Activated naive CD8-positive, alpha-beta T cell treated with anti-CD3 and anti-CD28 coated beads, Interleukin-2, amount 50 U/mL, for 16 hours (primary cell): ENCODE measurements at regions not wholly inside any gene's neighbourhood (a gene's known extent, or its start where the extent isn't known, plus 50 kb on each side); places are given as distances from the start of the nearest gene placed in this dataset.

Experiments
- DNase-seq: peaks from one replicate; pipeline ENCODE4 v3.0.0-alpha.2; 2020; ENCODE audit warnings: low read depth, low spot score

- DNase-seq, result no peak
Observed at GRCh38 chr2:37471994-37472393, 127.6 kb downstream of the QPCT start.

GRCh38 chr2:37472959-37473358 lies 128.5 kb downstream of the QPCT start:
- DNase-seq, result no peak

- DNase-seq, result no peak
Observed at GRCh38 chr2:37476411-37476810, 132.0 kb downstream of the QPCT start.

DNA sequence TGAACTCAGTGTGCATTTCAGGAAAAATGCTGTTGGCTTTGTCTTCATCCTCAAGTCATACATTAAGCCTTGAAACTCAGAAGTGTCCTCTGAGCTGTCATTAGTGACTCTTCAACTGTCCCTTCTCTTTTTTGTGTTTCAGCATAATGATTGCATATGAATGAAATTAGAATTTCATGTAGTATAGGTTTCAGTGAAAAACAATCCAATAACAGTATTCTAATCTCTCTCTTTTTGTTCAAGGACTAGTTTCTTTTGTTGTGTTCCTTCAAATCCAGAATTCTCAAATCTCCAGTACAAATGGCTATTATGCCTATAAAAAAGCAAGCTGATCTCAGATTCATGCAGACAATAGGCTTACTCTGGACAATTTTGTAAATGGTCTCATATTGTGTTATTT lies 133.5 kb downstream of the QPCT start:
- no peak for DNase-seq

- no peak for DNase-seq
Observed at GRCh38 chr2:37481244-37481643, 136.8 kb downstream of the QPCT start.

GRCh38 chr2:37489041-37489456 lies 144.6 kb downstream of the QPCT start:
- no peak for DNase-seq

DNA sequence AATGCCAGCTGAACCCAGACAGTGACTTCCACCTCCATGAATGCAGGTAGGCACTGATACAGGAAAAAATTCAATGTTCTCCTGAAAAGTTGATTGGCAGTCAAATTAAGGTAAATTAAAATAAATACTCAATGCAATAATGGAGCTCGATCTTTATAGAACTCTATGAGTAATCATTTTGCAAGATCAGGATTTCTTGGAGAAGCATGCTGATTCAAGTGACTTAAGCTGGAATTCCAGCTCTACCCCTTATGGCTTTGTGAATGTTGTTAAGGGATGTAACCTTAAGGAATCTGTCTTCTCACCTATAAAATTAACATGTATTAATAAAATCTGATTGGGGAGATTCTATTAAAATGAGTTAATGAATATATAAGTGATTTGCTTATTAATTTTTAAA lies 145.1 kb downstream of the QPCT start:
- DNase-seq, result no peak

- DNase-seq, result no peak
Observed at GRCh38 chr2:37493425-37493824, 149.0 kb downstream of the QPCT start.

- no peak for DNase-seq
Observed at GRCh38 chr2:37499113-37499512, 154.7 kb downstream of the QPCT start.

DNA sequence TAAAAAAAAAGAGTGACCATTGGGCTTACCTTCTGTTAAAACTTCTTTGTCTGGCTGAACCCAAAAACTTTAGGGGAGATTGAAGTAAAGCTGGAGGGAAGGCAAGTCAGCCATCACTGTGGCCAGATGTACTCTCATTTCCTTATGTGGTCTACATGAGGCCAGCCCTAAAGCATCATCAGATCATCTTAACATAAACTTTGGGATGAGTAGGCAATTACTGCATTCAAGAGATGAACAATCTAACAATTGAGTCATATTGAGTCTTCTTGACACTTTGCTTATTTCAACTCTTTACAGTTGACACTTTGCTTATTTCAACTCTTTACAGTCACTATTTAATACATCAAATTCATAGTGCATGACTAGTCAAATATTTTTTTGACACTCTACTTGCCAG lies 155.6 kb downstream of the QPCT start:
- DNase-seq, result no peak

- DNase-seq, result no peak
Observed at GRCh38 chr2:37501113-37501512, 156.7 kb downstream of the QPCT start.

- DNase-seq, result no peak
Observed at GRCh38 chr2:37506407-37507050, 162.1 kb downstream of the QPCT start.

DNA sequence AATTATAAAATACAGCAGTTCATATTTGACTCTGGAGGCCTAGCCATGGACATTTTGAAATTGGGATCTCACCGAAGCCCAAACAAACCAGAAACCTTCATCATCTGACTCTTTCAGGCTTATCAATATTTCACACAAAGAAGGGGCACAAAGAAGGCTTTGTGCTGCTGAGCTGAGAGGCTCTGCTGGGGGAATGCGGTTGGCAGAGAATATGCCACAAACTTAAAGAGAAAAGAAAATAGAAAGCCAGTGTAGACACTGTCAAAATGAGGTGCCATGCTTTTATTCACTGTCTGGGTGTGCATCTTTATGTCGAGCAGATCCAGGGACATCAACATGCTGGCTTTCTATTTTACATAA lies 162.6 kb downstream of the QPCT start:
- DNase-seq, result no peak

- DNase-seq, result no peak
Observed at GRCh38 chr2:37507703-37508102, 163.3 kb downstream of the QPCT start.

GRCh38 chr2:37512971-37513370 lies 158.5 kb downstream of the CDC42EP3 start:
- no peak for DNase-seq

GRCh38 chr2:37523814-37524362 lies 147.6 kb downstream of the CDC42EP3 start:
- no peak for DNase-seq

- no peak for DNase-seq
Observed at GRCh38 chr2:37526323-37526722, 145.1 kb downstream of the CDC42EP3 start.

- DNase-seq, result no peak
Observed at GRCh38 chr2:37526856-37527255, 144.6 kb downstream of the CDC42EP3 start.

- DNase-seq, result no peak
Observed at GRCh38 chr2:37527361-37527760, 144.1 kb downstream of the CDC42EP3 start.

DNA sequence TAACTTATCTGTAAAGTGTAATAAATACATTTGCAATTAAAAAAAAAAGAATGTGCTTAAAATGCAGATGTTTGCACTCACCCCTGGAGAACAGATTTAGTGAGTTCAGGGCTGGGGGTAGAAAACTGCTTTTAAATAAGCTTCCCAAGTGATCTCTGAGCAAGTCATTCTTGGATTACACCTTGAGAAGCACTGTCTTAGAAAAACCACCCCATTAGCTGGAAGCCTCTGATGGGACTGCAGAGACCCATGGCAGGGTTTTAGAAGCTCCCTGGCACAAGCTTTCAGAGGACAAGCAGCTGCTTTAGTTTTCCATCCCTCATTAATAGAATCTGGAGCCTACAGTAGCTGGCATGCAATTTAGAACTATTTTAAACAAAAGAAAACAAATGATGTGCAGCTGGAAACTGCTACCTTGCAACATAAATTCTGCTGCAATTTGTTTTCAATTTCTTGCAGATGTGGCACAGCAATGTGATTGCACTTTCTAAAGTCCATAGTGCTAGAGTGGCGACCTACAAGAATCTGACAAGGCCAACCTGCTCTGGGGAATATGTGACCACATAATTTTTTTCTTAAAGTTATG lies 141.5 kb downstream of the CDC42EP3 start:
- DNase-seq, result no peak

DNA sequence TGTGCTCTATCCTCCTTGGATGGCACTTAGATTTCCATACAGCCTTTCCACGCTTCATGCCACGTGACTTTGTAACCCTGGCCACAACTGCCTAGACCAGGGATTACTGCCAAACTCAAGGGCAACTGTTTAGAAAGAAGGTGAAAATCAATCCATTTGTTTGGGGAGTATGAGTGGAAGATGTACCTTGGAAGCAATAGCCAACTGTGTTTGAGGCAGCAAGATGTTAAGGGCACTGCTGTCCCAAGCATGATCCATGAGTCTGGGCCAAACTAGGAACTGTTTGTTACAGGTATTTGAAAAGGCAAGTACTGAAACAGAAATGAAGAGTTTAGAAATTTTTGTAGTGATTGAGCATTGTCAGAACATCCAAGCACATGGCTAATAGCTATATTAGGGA lies 138.9 kb downstream of the CDC42EP3 start:
- DNase-seq, result no peak

DNA sequence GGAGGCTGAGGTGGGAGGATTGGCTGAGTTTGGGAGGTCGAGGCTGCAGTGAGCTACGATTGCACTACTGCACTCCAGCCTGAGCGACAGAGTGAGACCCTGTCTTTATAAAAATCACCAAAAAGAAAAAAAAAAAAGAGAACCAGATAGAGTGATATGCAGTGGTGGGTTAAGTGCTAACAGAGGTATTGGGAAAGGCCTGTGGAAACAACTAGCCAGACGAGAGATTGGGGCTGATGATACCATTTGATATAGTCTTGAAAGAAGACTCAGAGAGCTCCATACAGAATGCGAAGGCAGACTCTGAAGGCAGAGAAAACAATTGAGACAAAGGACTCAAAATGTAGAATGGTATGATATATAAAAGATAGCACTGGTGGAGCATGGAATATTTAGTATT lies 134.1 kb downstream of the CDC42EP3 start:
- no peak for DNase-seq

DNA sequence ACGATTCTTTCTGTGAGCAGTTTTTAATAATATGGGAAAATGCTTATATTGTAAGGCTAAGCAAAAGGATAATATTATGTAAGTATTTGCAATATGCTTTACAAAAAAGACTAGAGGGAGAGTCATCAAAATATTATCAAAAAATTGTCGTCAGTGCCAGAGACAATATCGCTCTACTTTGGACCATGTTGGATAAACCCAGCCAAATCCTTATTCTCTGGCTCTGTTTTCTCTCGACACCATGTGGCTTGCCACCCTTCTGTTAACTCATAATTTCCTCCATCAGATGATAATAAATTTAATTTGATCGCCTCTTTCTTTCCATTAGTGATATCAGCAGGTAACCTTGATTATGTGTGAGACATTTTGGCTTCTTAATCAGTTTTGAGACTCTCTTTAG lies 129.9 kb downstream of the CDC42EP3 start:
- no peak for DNase-seq
